ENCODE measurements at regions not wholly inside any gene's neighbourhood (a gene's known extent, or its start where the extent isn't known, plus 50 kb on each side); places are given as distances from the start of the nearest gene placed in this dataset.

- TF ChIP-seq POLR2A (IDR thresholded peaks at IDR 0.05) = no peak
- TF ChIP-seq CTCF (IDR thresholded peaks at IDR 0.05) = no peak
- no peak for TF ChIP-seq EP300 (IDR thresholded peaks at IDR 0.05)
These were observed 287.7 kb upstream of the GCFC2 start for GRCh38 chr2:75998451-75998850.
